ENCODE measurements at regions not wholly inside any gene's neighbourhood (a gene's known extent, or its start where the extent isn't known, plus 50 kb on each side); places are given as distances from the start of the nearest gene placed in this dataset.

DNA sequence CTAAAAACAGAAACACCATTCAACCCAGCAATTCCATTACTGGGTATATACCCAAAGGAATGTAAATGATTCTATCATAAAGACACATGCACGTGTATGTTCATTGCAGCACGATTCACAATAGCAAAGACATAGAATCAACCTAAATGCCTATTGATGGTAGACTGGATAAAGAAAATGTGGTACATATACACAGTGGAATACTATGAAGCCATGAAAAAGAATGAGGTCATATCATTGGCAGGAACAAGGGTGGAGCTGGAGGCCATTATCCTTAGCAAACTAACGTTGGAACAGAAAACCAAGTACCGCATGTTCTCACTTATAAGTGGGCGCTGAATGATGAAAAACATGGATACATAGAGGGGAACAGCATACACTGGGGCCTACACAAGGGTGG is 77.2 kb upstream of the MYOCD start:
- TF ChIP-seq, protein P1, sequence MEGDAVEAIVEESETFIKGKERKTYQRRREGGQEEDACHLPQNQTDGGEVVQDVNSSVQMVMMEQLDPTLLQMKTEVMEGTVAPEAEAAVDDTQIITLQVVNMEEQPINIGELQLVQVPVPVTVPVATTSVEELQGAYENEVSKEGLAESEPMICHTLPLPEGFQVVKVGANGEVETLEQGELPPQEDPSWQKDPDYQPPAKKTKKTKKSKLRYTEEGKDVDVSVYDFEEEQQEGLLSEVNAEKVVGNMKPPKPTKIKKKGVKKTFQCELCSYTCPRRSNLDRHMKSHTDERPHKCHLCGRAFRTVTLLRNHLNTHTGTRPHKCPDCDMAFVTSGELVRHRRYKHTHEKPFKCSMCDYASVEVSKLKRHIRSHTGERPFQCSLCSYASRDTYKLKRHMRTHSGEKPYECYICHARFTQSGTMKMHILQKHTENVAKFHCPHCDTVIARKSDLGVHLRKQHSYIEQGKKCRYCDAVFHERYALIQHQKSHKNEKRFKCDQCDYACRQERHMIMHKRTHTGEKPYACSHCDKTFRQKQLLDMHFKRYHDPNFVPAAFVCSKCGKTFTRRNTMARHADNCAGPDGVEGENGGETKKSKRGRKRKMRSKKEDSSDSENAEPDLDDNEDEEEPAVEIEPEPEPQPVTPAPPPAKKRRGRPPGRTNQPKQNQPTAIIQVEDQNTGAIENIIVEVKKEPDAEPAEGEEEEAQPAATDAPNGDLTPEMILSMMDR (IDR thresholded peaks at IDR 0.05), result no peak
- TF ChIP-seq EP300 (IDR thresholded peaks at IDR 0.05) (no peak), POLR2AphosphoS5 (IDR thresholded peaks at IDR 0.05) (no peak), POLR2A (IDR thresholded peaks at IDR 0.05) (no peak)
